Neural progenitor cell (in vitro differentiated cells): ENCODE measurements at regions not wholly inside any gene's neighbourhood (a gene's known extent, or its start where the extent isn't known, plus 50 kb on each side); places are given as distances from the start of the nearest gene placed in this dataset.
A peak's percentile ranks its signal among the peaks of the same experiment; 100 is the strongest.

Experiments used
- DNase-seq: peaks from one replicate; pipeline ENCODE4 v3.0.0-alpha.2; 2016; ENCODE audit warnings: low spot score
- H2AFZ ChIP-seq: fragments of 200-600 bp; sonication (generic); replicated peaks from 2 replicates; pipeline ENCODE4 v1.6.1; 2016; ENCODE audit warnings: antibody characterized with exemption
- H3F3A ChIP-seq: fragments of 200-600 bp; sonication (generic); 2 replicates; pipeline ENCODE4 v1.6.1; 2016; ENCODE audit warnings: antibody characterized with exemption, low read depth
- H3K27ac ChIP-seq: fragments of 200-600 bp; sonication (generic); 2 replicates; pipeline ENCODE4 v1.5.1; 2016; ENCODE audit warnings: mild to moderate bottlenecking
- H3K27me3 ChIP-seq: fragments of 200-600 bp; sonication (generic); 2 replicates; pipeline ENCODE4 v1.6.1; 2016; ENCODE audit warnings: mild to moderate bottlenecking, moderate library complexity
- H3K36me3 ChIP-seq: fragments of 200-600 bp; sonication (generic); 2 replicates; pipeline ENCODE4 v1.5.1; 2016
- H3K4me1 ChIP-seq: fragments of 200-600 bp; sonication (generic); 2 replicates; pipeline ENCODE4 v1.6.1; 2016; ENCODE audit warnings: mixed run types
- H3K4me2 ChIP-seq: fragments of 200-600 bp; sonication (generic); 2 replicates; pipeline ENCODE4 v1.6.1; 2016
- H3K4me3 ChIP-seq: fragments of 200-600 bp; sonication (generic); 2 replicates; pipeline ENCODE4 v1.5.1; 2016
- H3K79me2 ChIP-seq: fragments of 200-600 bp; sonication (generic); 2 replicates; pipeline ENCODE4 v1.6.1; 2016; ENCODE audit warnings: low read depth
- H3K9ac ChIP-seq: fragments of 200-600 bp; sonication (generic); 2 replicates; pipeline ENCODE4 v1.6.1; 2016
- H3K9me3 ChIP-seq: fragments of 200-600 bp; sonication (generic); 2 replicates; pipeline ENCODE4 v1.5.1; 2016; ENCODE audit warnings: low read depth
- H4K20me1 ChIP-seq: fragments of 200-600 bp; sonication (generic); 2 replicates; pipeline ENCODE4 v1.6.1; 2016; ENCODE audit warnings: low read depth
- H3K27ac Mint-ChIP-seq: 3 replicates; pipeline ENCODE4 v1.8.0; 2021; ENCODE audit warnings: mixed read lengths
- H3K27me3 Mint-ChIP-seq: 2 replicates; pipeline ENCODE4 v1.8.0; 2022; ENCODE audit warnings: low read depth, mild to moderate bottlenecking, inconsistent platforms, moderate library complexity, mixed read lengths; ENCODE audit not compliant: insufficient read depth
- H3K36me3 Mint-ChIP-seq: 3 replicates; pipeline ENCODE4 v1.8.0; 2021; ENCODE audit warnings: mixed read lengths
- H3K4me1 Mint-ChIP-seq: 3 replicates; pipeline ENCODE4 v1.8.0; 2021; ENCODE audit warnings: mixed read lengths
- H3K4me3 Mint-ChIP-seq: 3 replicates; pipeline ENCODE4 v1.8.0; 2021; ENCODE audit warnings: mild to moderate bottlenecking, moderate library complexity, mixed read lengths
- H3K9me3 Mint-ChIP-seq: 3 replicates; pipeline ENCODE4 v1.8.0; 2020; ENCODE audit warnings: mixed read lengths
- EZH2 ChIP-seq: fragments of 200-600 bp; sonication (generic); IDR thresholded peaks from 2 replicates; pipeline ENCODE4 v1.6.1; 2017; ENCODE audit warnings: antibody characterized with exemption, mild to moderate bottlenecking, moderate library complexity
- EZH2phosphoT487 ChIP-seq: fragments of 200-600 bp; sonication (generic); IDR thresholded peaks from 2 replicates; pipeline ENCODE4 v1.6.1; 2017; ENCODE audit warnings: antibody characterized with exemption
- TF ChIP-seq, protein P1 (sequence below): fragments of 200-600 bp; sonication (generic); IDR thresholded peaks from 2 replicates; pipeline ENCODE4 v1.5.1; 2017; ENCODE audit warnings: antibody characterized with exemption, mild to moderate bottlenecking

DNA sequence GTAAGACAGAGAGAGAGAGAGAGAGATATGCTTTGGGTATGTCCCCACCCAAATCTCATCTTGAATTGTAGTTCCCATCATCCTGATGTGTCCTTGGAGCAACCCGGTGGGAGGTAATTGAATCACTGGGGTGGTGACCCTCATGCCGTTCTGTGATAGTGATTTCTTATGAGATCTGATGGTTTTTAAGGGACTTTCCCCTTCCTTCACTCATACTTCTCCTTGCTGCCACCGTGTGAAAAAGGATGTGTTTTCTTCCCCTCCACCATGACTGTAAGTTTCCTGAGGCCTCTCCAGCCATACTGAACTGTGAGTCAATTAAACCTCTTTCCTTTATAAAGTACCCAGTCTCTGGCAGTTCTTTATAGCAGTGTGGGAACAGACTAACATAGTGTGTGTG is 60.3 kb downstream of the EOMES start:
- Histone ChIP-seq H3K36me3 (no peaks in the 10 kb centered on the region), H3K9ac (no peak overlapping the region), H3F3A (peaks cover 12% of the 10 kb centered on the region), H3K27ac (no peak overlapping the region), H2AFZ (no peak overlapping the region), H3K27me3 (no peaks in the 10 kb centered on the region), H3K9me3 (no peaks in the 10 kb centered on the region), H3K4me1 (peaks cover 10% of the 10 kb centered on the region), H3K4me2 (no peak overlapping the region), H3K4me3 (no peak overlapping the region), H4K20me1 (no peaks in the 10 kb centered on the region), H3K79me2 (no peaks in the 10 kb centered on the region)
- H3K4me1 Mint-ChIP-seq, result peaks cover 8% of the 10 kb centered on the region
- H3K27ac Mint-ChIP-seq, result no peak overlapping the region
- peaks cover 2% of the 10 kb centered on the region for H3K9me3 Mint-ChIP-seq
- H3K36me3 Mint-ChIP-seq, result no peaks in the 10 kb centered on the region
- no peak overlapping the region for H3K4me3 Mint-ChIP-seq
- no peak for DNase-seq
- H3K27me3 Mint-ChIP-seq, result peaks cover 4% of the 10 kb centered on the region
- TF ChIP-seq EZH2 (no peak), EZH2phosphoT487 (no peak)
- TF ChIP-seq, protein P1, sequence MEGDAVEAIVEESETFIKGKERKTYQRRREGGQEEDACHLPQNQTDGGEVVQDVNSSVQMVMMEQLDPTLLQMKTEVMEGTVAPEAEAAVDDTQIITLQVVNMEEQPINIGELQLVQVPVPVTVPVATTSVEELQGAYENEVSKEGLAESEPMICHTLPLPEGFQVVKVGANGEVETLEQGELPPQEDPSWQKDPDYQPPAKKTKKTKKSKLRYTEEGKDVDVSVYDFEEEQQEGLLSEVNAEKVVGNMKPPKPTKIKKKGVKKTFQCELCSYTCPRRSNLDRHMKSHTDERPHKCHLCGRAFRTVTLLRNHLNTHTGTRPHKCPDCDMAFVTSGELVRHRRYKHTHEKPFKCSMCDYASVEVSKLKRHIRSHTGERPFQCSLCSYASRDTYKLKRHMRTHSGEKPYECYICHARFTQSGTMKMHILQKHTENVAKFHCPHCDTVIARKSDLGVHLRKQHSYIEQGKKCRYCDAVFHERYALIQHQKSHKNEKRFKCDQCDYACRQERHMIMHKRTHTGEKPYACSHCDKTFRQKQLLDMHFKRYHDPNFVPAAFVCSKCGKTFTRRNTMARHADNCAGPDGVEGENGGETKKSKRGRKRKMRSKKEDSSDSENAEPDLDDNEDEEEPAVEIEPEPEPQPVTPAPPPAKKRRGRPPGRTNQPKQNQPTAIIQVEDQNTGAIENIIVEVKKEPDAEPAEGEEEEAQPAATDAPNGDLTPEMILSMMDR, result no peak

DNA sequence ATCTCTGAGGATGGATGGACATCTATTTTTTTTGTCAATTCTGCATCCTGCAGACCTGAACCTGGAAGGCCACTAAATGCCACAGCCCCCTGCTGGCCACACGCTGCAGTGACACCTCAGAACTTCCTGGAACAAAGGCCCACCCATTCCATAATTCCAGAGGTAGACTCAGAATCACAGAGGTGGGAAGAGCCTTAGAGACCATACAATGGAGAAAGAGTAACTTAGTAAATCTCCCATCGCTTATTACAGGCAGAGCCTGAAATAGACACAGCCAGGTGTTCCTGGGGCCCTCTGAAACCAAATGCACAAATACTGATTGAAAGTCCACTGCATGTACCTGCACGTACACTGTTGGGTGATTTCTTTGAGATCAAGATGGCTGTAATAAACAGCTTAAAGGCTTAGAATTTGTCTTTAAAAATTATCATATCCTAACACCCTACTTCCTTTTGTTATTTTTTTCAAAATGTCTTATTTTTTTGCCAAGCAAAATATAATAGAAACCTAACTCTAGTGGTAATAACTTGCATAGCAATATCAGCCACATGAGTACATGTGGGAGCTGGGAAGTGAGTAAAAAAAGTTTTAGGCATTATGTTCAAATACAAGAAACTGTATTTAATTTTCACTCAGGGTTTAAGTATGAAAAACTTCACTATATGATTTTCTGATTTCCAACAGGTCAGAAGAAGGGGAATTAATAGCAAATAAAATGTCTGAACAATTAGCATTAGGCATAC is 62.7 kb downstream of the EOMES start:
- Histone ChIP-seq H3K4me2 (no peak overlapping the region), H3K79me2 (no peaks in the 10 kb centered on the region), H3K9ac (no peak overlapping the region), H4K20me1 (no peaks in the 10 kb centered on the region), H3K4me3 (no peak overlapping the region), H3K9me3 (no peaks in the 10 kb centered on the region), H2AFZ (no peak overlapping the region), H3F3A (no peaks in the 10 kb centered on the region), H3K27ac (no peak overlapping the region), H3K4me1 (no peaks in the 10 kb centered on the region), H3K27me3 (no peaks in the 10 kb centered on the region), H3K36me3 (no peaks in the 10 kb centered on the region)
- Mint-ChIP-seq H3K27me3 (peaks cover 2% of the 10 kb centered on the region), H3K36me3 (no peaks in the 10 kb centered on the region), H3K4me1 (no peaks in the 10 kb centered on the region), H3K4me3 (no peak overlapping the region), H3K9me3 (peaks cover 2% of the 10 kb centered on the region), H3K27ac (no peak overlapping the region)
- TF ChIP-seq, protein P1, result peak; percentile 86
- no peak for TF ChIP-seq EZH2
- DNase-seq, result peak; percentile 68

DNA sequence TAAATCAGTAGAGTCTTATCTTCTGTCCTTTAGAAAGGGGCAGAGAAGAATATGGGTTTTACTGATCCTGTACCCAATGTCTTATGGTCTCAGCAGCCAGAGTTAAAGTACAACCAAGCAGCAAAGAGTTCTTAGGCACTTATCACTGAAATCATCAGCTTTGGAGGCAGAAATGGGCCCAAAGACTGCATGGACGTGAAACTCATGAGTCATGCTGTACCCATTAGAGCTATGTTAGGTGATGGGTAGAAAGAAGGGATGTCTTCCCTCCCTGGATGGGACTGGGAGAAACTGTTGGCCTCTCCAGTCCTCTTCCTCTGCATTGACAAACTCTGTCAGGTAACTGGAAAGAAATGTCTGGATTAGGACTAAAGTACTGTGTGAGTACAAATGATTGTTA is 63.4 kb downstream of the EOMES start:
- Histone ChIP-seq H3K79me2 (no peaks in the 10 kb centered on the region), H3K4me1 (no peaks in the 10 kb centered on the region), H3K4me3 (no peak overlapping the region), H3K27ac (no peak overlapping the region), H3F3A (no peaks in the 10 kb centered on the region), H3K27me3 (no peaks in the 10 kb centered on the region), H3K9me3 (no peaks in the 10 kb centered on the region), H3K4me2 (no peak overlapping the region), H2AFZ (no peak overlapping the region), H4K20me1 (no peaks in the 10 kb centered on the region), H3K9ac (no peak overlapping the region), H3K36me3 (no peaks in the 10 kb centered on the region)
- peaks cover 2% of the 10 kb centered on the region for H3K27me3 Mint-ChIP-seq
- no peak overlapping the region for H3K27ac Mint-ChIP-seq
- H3K36me3 Mint-ChIP-seq, result no peaks in the 10 kb centered on the region
- H3K4me1 Mint-ChIP-seq, result no peaks in the 10 kb centered on the region
- peaks cover 2% of the 10 kb centered on the region for H3K9me3 Mint-ChIP-seq
- DNase-seq, result no peak
- H3K4me3 Mint-ChIP-seq, result no peak overlapping the region
- no peak for TF ChIP-seq EZH2
- TF ChIP-seq, protein P1, result no peak
- no peak for TF ChIP-seq EZH2phosphoT487
